GM12878 (cell line): ENCODE measurements at regions not wholly inside any gene's neighbourhood (a gene's known extent, or its start where the extent isn't known, plus 50 kb on each side); places are given as distances from the start of the nearest gene placed in this dataset.

Experiments used
- ATAC-seq: fragments of 200-7000 bp; cut with Tn5 transposase; 3 replicates; pipeline ENCODE4 v1.9.1; 2020; ENCODE audit warnings: mild to moderate bottlenecking, moderate library complexity
- BruUV-seq: library from RNA; stranded (reverse); fragments of 400-500 nt; replicated peaks from 2 replicates; lab custom pipeline; 2021; lab: Mats Ljungman, UMichigan
- CTCF ChIA-PET: fragments of 300-600 bp; sonication (Branson Sonifier 250); formaldehyde crosslinking; extraction: SDS; loops from one replicate; lab custom pipeline; 2021; ENCODE audit warnings: inconsistent platforms; lab: Yijun Ruan, JAX
- POLR2A ChIA-PET: fragments of 350-600 bp; formaldehyde crosslinking; extraction: SDS; loops from one replicate; lab custom pipeline; 2021; ENCODE audit warnings: inconsistent platforms; lab: Charles Lee
- RAD21 ChIA-PET: fragments of 300-600 bp; sonication (Branson Sonifier 250); formaldehyde crosslinking; loops from one replicate; lab custom pipeline; 2023; ENCODE audit warnings: antibody characterized with exemption; ENCODE audit not compliant: unreplicated experiment; lab: Charles Lee
- SMC1A ChIA-PET: fragments of 300-600 bp; sonication (Branson Sonifier 250); formaldehyde crosslinking; loops from one replicate; lab custom pipeline; 2023; ENCODE audit not compliant: unreplicated experiment, uncharacterized antibody; lab: Charles Lee
- DNase-seq: peaks from one replicate; pipeline ENCODE4 v3.0.0-alpha.2; 2011; ENCODE audit warnings: low read depth, low spot score
- FAIRE-seq: peaks from 3 replicates; lab custom pipeline; 2011; peaks lifted over from hg19 to GRCh38; lab: Jason Lieb, UNC
- H2AFZ ChIP-seq: 2 replicates; pipeline ENCODE4 v1.6.0; 2011; ENCODE audit warnings: low read depth, low read length, control low read depth; ENCODE audit not compliant: control insufficient read depth
- H3K27ac ChIP-seq: 2 replicates; pipeline ENCODE4 v1.5.1; 2011; ENCODE audit warnings: control low read depth; ENCODE audit not compliant: control insufficient read depth, insufficient read depth
- H3K27me3 ChIP-seq, 2 experiments: replicated peaks in 1 of 2; 2 replicates each; pipeline versions ENCODE4 v1.6.0 to v1.6.1; 2011; ENCODE audit warnings: low read length in 1 of 2; ENCODE audit not compliant: control insufficient read depth in 2 of 2, insufficient read depth in 2 of 2
- H3K36me3 ChIP-seq, 2 experiments: 2 replicates each; pipeline ENCODE4 v1.5.1; 2011; ENCODE audit warnings: low read length in 1 of 2; ENCODE audit not compliant: control insufficient read depth in 2 of 2, insufficient read depth in 2 of 2
- H3K4me1 ChIP-seq: 2 replicates; pipeline ENCODE4 v1.6.1; 2011; ENCODE audit warnings: mild to moderate bottlenecking, low read length, moderate library complexity, mixed read lengths; ENCODE audit not compliant: control insufficient read depth, insufficient read depth
- H3K4me2 ChIP-seq: 2 replicates; pipeline ENCODE4 v1.6.0; 2011; ENCODE audit warnings: control low read depth; ENCODE audit not compliant: control insufficient read depth, insufficient read depth
- H3K4me3 ChIP-seq: fragments of 200-600 bp; sonication (generic); 2 replicates; pipeline ENCODE4 v1.5.1; 2016
- H3K79me2 ChIP-seq: 2 replicates; pipeline ENCODE4 v1.6.0; 2011; ENCODE audit warnings: low read length; ENCODE audit not compliant: control insufficient read depth, insufficient read depth
- H3K9ac ChIP-seq: 2 replicates; pipeline ENCODE4 v1.8.0; 2011; ENCODE audit warnings: low read length, control low read depth, mixed read lengths; ENCODE audit not compliant: control insufficient read depth, insufficient read depth
- H3K9me3 ChIP-seq: replicated peaks from 3 replicates; pipeline ENCODE4 v1.5.1; 2011; ENCODE audit warnings: mild to moderate bottlenecking, low read length; ENCODE audit not compliant: control insufficient read depth, insufficient read depth
- H4K20me1 ChIP-seq: 2 replicates; pipeline ENCODE4 v1.6.0; 2011; ENCODE audit not compliant: control insufficient read depth, insufficient read depth
- BCLAF1 ChIP-seq: fragments of 450-650 bp; IDR thresholded peaks from 2 replicates; pipeline ENCODE4 v1.6.1; 2017; ENCODE audit warnings: antibody characterized with exemption, mild to moderate bottlenecking, moderate library complexity
- GATAD2B ChIP-seq: fragments of 450-650 bp; conservative IDR thresholded peaks from 2 replicates; pipeline ENCODE4 v1.6.1; 2017; ENCODE audit warnings: low read depth, mild to moderate bottlenecking, moderate library complexity
- IKZF1 ChIP-seq: fragments of 450-650 bp; conservative IDR thresholded peaks from 2 replicates; pipeline ENCODE4 v1.6.1; 2017; ENCODE audit warnings: antibody characterized with exemption, mild to moderate bottlenecking
- IRF3 ChIP-seq: fragments of 450-650 bp; IDR thresholded peaks from 2 replicates; pipeline ENCODE4 v1.6.1; 2014; ENCODE audit warnings: mild to moderate bottlenecking
- IRF5 ChIP-seq: fragments of 450-650 bp; IDR thresholded peaks from 2 replicates; pipeline ENCODE4 v1.6.1; 2017; ENCODE audit warnings: borderline replicate concordance
- MAX ChIP-seq: IDR thresholded peaks from 2 replicates; pipeline ENCODE4 v1.6.1; 2012; ENCODE audit warnings: low read depth, low read length, improper control_type of control experiment
- NFXL1 ChIP-seq: fragments of 450-650 bp; IDR thresholded peaks from 2 replicates; pipeline ENCODE4 v1.6.1; 2017; ENCODE audit warnings: antibody characterized with exemption, mild to moderate bottlenecking, borderline replicate concordance
- PAX5 ChIP-seq: IDR thresholded peaks from 2 replicates; pipeline ENCODE4 v1.6.1; 2011; ENCODE audit warnings: low read depth, low read length, borderline replicate concordance
- PAX8 ChIP-seq: fragments of 450-650 bp; IDR thresholded peaks from 2 replicates; pipeline ENCODE4 v1.6.1; 2017; ENCODE audit warnings: mild to moderate bottlenecking, moderate library complexity
- POLR2AphosphoS5 ChIP-seq: IDR thresholded peaks from 2 replicates; pipeline ENCODE4 v1.6.1; 2011; ENCODE audit warnings: mild to moderate bottlenecking, low read length, inconsistent platforms
- RCOR1 ChIP-seq: conservative IDR thresholded peaks from 2 replicates; pipeline ENCODE4 v1.6.1; 2012; ENCODE audit warnings: low read depth, low read length, improper control_type of control experiment
- REST ChIP-seq: IDR thresholded peaks from 2 replicates; pipeline ENCODE4 v1.6.1; 2012; ENCODE audit warnings: mild to moderate bottlenecking, low read depth, low read length
- STAT1 ChIP-seq: fragments of 450-650 bp; conservative IDR thresholded peaks from 2 replicates; pipeline ENCODE4 v1.6.1; 2014; ENCODE audit warnings: antibody characterized with exemption, mild to moderate bottlenecking
- TARDBP ChIP-seq: IDR thresholded peaks from 2 replicates; pipeline ENCODE4 v1.6.1; 2016; ENCODE audit warnings: borderline replicate concordance
- USF2 ChIP-seq: IDR thresholded peaks from 2 replicates; pipeline ENCODE4 v1.6.1; 2011; ENCODE audit warnings: low read depth, low read length, improper control_type of control experiment, borderline replicate concordance
- in situ Hi-C: fragments of 300-500 bp; cut with MboI; formaldehyde crosslinking; loops from 9 replicates; pipeline ENCODE4 v1.14.3; 2018; ENCODE audit warnings: mixed read lengths
- intact Hi-C: fragments of 100-400 bp; cut with micrococcal nuclease; formaldehyde crosslinking; loops from one replicate; pipeline ENCODE4 v1.14.2; 2022; ENCODE audit not compliant: unreplicated experiment

- ChIA-PET RAD21 (no interaction called here), CTCF (no interaction called here)
- DNase-seq: no peak
- Histone ChIP-seq H3K4me3 (no peak overlapping the region), H3K27me3 (no peaks in the 10 kb centered on the region), H3K79me2 (no peaks in the 10 kb centered on the region)
- no peak for TF ChIP-seq GATAD2B
- no peak for TF ChIP-seq TARDBP
- TF ChIP-seq BCLAF1: no peak
- TF ChIP-seq IRF3: no peak
- no peak for TF ChIP-seq POLR2AphosphoS5
- no peak for TF ChIP-seq USF2
- TF ChIP-seq PAX8: no peak
- no peak for TF ChIP-seq PAX5
- TF ChIP-seq NFXL1: no peak
- TF ChIP-seq IKZF1: no peak
- TF ChIP-seq RCOR1: no peak
- TF ChIP-seq REST: no peak
- TF ChIP-seq MAX: no peak
- no peak for TF ChIP-seq IRF5
- TF ChIP-seq STAT1: no peak
- TF ChIP-seq, all 136 proteins: peak for 0
- ATAC-seq (no peak), FAIRE-seq (no peak)
- intact Hi-C loops: no loop called here
- BruUV-seq: no TSS peak
- no peaks in the 10 kb centered on the region for H3K4me1 ChIP-seq
- no peak overlapping the region for H3K4me2 ChIP-seq
- no peak overlapping the region for H2AFZ ChIP-seq
- H3K9ac ChIP-seq: no peak overlapping the region
- ChIA-PET SMC1A (interaction anchor here (1.0 kb wide), 1 partner anchor 13 kb away, joined by 3 read pairs; no protein-coding TSS in a partner anchor), POLR2A (no interaction called here)
- no peak overlapping the region for H3K27ac ChIP-seq
- no peaks in the 10 kb centered on the region for H3K9me3 ChIP-seq
- in situ Hi-C loops: no loop called here
- no peaks in the 10 kb centered on the region for H3K36me3 ChIP-seq
- H4K20me1 ChIP-seq: no peaks in the 10 kb centered on the region
Observed at GRCh38 chr2:220913384-220913783, 658.7 kb downstream of the EPHA4 start.
